ENCODE measurements at regions not wholly inside any gene's neighbourhood (a gene's known extent, or its start where the extent isn't known, plus 50 kb on each side); places are given as distances from the start of the nearest gene placed in this dataset.

- TF ChIP-seq CTCF (IDR thresholded peaks at IDR 0.05) (no peak), POLR2A (IDR thresholded peaks at IDR 0.05) (no peak), EP300 (IDR thresholded peaks at IDR 0.05) (no peak)
Observed at GRCh38 chr12:107857191-107857590, 82.7 kb downstream of the ASCL4 start.

All from ovary (tissue), 3 donors.